Spleen (tissue), 7 donors: ENCODE measurements at regions not wholly inside any gene's neighbourhood (a gene's known extent, or its start where the extent isn't known, plus 50 kb on each side); places are given as distances from the start of the nearest gene placed in this dataset.

Experiments used
- POLR2A ChIP-seq, 3 donors: fragments of 450-650 bp; IDR thresholded peaks; one replicate each; pipeline ENCODE4 v1.5.1; 2017; ENCODE audit warnings: antibody characterized with exemption in 3 of 3, mild to moderate bottlenecking in 1 of 3
- POLR2AphosphoS5 ChIP-seq, 3 donors: sonication (generic); formaldehyde crosslinking; IDR thresholded peaks; one replicate each; pipeline ENCODE4 v1.5.1; 2017; ENCODE audit warnings: antibody characterized with exemption in 3 of 3
- TF ChIP-seq, protein P1 (sequence below), 11 experiments: fragments of 200-600 bp in 7 of 11; fragments of 450-650 bp in 4 of 11; sonication (generic) in 4 of 11; IDR thresholded peaks in 8 of 11; conservative IDR thresholded peaks in 3 of 11; 1 replicate in 7 of 11; 2 replicates in 4 of 11; pipeline versions ENCODE4 v1.4.0 to v1.8.0; 2016 to 2021; ENCODE audit warnings: antibody characterized with exemption in 11 of 11, inconsistent platforms in 4 of 11, mild to moderate bottlenecking in 1 of 11
- donor health status: DM: no; HTN: no; CAD: no; lungs with moderate emphysema.
- donor health status: DM: no; HTN: no; CAD: no.
- donor health status: DM: no; HTN: no; CAD: no.

DNA sequence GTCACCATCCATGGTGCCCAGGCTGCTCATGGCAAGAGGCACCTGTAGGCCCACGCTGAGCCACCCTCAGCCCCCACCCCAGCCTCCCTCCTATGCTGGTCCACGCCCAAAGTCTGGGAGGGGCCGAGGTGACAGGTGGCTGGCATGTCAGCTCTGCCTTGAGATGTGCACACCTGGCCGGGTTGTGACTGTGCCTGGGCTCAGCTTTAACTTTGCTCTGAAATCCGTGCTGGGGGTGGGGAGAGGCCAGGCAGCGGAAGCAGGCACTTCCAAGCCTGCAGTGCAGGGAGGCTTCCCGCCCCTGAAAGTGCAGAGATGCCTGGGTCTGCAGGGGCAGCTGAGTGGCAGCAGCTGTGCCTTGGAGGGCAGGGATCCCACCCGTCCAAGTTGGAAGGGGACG, 1124.8 kb downstream of the SI start:
- TF ChIP-seq, protein P1, sequence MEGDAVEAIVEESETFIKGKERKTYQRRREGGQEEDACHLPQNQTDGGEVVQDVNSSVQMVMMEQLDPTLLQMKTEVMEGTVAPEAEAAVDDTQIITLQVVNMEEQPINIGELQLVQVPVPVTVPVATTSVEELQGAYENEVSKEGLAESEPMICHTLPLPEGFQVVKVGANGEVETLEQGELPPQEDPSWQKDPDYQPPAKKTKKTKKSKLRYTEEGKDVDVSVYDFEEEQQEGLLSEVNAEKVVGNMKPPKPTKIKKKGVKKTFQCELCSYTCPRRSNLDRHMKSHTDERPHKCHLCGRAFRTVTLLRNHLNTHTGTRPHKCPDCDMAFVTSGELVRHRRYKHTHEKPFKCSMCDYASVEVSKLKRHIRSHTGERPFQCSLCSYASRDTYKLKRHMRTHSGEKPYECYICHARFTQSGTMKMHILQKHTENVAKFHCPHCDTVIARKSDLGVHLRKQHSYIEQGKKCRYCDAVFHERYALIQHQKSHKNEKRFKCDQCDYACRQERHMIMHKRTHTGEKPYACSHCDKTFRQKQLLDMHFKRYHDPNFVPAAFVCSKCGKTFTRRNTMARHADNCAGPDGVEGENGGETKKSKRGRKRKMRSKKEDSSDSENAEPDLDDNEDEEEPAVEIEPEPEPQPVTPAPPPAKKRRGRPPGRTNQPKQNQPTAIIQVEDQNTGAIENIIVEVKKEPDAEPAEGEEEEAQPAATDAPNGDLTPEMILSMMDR (IDR thresholded peaks at IDR 0.05 in 8 of 11, conservative IDR thresholded peaks at IDR 0.05 in 3 of 11) = no peak
- TF ChIP-seq POLR2A (IDR thresholded peaks at IDR 0.05) = no peak
- TF ChIP-seq POLR2AphosphoS5 (IDR thresholded peaks at IDR 0.05) = no peak
